Stimulated activated CD4-positive, alpha-beta T cell treated with anti-CD3 and anti-CD28 coated beads, Interleukin-15, amount 100 ng/mL, for 1 hour (primary cell): ENCODE measurements at regions not wholly inside any gene's neighbourhood (a gene's known extent, or its start where the extent isn't known, plus 50 kb on each side); places are given as distances from the start of the nearest gene placed in this dataset.

Experiments used
- DNase-seq, 2 donors: peaks; one replicate each; pipeline ENCODE4 v3.0.0-alpha.2; 2020; ENCODE audit warnings: low read depth in 1 of 2, low spot score in 1 of 2

- DNase-seq: no peak
Observed at GRCh38 chr18:51575171-51575570, 377.7 kb upstream of the MEX3C start.

DNA sequence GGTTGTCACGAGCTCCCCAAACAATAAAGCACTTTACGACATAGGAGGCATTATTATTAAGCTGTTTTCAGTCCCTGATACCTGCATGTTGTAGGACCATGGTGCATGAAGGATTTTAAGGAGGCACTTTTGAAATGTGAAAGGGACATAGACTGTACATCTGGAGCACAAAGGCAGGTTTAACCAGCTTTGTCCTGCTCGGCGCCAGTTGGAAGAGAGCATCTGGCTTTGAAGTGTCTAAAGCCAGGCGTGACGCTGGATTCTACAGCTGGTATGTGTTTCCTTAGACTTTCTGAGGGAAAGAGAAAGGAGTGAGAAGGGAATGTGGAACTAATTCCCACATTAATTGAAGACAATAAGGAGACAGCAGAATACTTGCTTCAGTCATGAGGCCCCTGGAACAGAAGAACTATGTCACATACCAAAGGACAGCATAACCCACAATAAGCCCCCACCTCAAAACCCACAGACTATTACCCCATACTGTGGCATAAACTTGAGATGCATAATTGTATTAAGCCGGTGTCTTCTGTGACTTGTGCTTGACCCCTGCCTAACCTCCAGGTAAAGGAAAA is 381.0 kb upstream of the MEX3C start:
- DNase-seq: no peak

DNA sequence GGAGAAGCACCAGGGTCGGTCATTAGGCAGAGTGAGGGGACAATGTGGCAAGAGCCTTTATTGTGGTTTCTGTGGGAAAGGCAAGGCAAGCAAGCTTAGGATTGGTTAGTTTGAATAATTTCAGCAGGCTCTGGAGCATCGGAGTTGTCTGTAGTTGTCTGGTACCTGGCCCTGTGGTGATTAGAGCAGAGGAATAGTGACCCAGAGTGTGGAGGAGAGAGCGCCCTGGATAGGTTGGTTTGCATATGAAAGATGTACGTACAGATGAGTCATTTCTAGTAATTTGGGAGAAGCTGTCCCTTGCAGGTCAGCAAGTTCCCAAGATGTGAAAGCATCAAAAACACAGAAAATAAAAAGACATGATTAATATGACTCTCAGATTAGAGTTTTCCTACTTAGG is 383.1 kb upstream of the MEX3C start:
- no peak for DNase-seq

GRCh38 chr18:51582551-51582950 is 385.1 kb upstream of the MEX3C start:
- no peak for DNase-seq

DNA sequence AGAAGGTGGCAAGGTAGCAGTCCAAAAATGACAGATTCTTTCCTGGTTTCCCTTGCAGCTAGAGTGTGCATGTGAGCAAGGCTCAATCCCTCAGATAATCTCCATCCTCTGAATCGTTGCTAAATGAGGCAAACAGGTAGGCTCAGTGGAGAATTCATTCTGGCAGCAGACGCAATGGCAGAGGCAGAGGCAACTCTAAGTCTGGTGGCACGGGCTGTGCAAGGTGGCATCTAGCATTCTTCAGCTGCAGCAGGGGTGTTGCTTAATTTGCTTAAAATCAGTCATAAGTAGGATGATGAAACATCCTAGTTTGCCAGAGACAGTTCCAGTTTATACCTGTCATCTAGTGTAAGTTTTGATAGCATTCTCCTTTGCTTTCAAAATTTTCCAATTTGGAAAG is 391.1 kb upstream of the MEX3C start:
- DNase-seq: no peak

- no peak for DNase-seq
Observed at GRCh38 chr18:51593931-51594330, 396.4 kb upstream of the MEX3C start.

GRCh38 chr18:51603111-51603510 is 405.6 kb upstream of the MEX3C start:
- no peak for DNase-seq

DNA sequence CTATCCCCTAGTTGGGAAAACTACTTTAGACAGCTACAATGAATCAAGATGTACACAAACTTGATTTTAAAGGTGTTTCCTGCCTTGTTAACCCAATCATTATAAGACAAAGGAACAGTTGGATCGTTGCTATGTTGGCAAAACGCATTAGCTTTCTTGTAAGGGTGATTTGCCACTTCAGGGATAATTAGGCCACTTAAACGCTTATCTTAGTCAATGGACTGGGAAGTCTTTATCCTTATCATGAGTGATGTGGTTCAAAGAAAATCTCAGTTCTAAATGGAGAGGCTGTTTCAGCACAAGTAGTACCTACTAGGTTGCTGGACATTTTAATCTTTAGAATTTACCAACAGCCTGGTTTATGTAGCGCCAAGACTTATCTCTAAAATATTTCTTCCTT is 406.1 kb upstream of the MEX3C start:
- DNase-seq: no peak

DNA sequence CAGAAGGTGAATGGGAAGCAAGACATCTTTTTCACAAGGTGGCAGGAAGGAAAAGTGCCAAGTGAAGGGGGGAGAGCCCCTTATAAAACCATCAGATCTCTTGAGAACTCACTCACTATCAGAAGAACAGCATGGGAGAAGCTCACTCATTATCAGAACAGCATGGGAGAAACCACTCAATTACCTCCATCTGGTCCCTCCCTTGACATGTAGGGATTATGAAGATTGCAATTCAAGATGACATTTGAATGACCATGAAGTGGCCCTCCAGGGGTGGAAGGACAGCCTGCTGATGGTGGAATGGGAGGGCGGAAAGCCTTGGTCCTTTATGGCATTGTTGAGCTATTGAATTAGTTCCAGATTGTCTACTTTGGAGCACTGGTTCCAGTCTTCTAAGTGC is 413.0 kb upstream of the MEX3C start:
- DNase-seq: no peak

DNA sequence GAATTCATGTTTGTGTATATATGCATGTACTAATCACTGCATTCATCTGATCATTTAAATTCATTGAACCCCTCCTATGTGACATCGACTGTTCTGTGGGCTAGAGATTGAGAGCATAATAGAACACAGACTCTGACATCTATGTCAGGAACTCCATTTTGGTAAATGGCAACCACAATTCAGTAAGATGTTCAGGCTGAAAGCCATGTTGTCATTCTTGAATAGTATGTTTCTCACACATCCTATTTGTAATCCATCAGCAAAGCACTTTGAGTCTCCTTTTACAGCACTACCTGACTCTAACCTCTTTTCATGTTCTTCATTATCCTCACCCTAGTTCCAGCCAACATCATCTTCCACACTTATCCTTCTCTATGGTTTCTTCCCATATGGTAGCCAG is 413.8 kb upstream of the MEX3C start:
- DNase-seq: no peak

DNA sequence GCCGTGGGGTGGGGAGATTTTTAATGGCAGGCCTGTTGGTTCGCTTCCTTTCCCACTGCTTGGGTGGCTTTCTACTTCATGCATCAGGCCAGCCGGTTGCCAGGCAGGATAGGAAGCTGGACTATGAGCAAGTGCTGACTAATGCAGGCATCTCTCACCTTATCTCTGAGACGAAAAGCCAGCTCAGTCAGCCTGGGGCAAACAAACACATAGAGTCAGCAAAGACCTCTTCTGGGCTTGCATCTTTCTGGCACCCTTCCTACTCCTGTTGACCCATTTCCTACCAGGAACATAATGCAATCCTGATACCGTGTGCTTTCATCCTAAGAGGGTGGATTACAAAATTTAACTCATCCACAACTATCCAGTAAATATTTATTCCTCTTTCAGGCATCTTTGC is 416.6 kb upstream of the MEX3C start:
- no peak for DNase-seq

DNA sequence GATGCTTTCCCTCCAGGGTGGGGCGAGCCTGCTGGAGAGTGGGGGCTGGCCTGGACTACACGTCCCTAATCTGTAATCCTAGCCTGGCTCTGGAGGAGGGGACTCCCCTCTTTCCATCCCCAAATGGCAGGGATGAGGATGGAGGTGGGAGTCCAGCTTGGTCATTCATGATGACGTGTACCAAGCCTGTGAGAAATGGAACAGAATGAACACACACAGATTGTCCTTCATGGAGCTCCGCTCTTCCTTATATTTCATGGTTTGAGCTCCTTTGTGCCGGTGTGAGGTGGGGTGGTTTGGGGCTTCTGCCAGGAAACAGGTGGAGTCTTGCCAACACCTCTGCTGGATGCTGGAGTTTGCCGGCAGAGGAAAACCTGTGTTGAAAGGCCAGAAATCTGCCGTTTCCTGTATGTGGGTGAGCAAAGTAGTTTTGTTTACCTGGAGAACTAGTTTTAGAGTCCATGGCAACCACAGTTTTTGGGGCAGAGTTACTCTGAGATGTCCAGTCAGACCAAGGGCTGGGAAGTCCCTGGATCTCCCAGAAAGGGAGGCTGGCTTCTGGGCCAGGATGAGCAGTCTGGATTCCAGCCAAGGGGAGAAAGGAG is 417.6 kb upstream of the MEX3C start:
- DNase-seq: no peak

- no peak for DNase-seq
Observed at GRCh38 chr18:51617167-51617566, 419.7 kb upstream of the MEX3C start.

GRCh38 chr18:51617572-51618260 is 420.2 kb upstream of the MEX3C start:
- DNase-seq: no peak

- no peak for DNase-seq
Observed at GRCh38 chr18:51619283-51619682, 421.8 kb upstream of the MEX3C start.

DNA sequence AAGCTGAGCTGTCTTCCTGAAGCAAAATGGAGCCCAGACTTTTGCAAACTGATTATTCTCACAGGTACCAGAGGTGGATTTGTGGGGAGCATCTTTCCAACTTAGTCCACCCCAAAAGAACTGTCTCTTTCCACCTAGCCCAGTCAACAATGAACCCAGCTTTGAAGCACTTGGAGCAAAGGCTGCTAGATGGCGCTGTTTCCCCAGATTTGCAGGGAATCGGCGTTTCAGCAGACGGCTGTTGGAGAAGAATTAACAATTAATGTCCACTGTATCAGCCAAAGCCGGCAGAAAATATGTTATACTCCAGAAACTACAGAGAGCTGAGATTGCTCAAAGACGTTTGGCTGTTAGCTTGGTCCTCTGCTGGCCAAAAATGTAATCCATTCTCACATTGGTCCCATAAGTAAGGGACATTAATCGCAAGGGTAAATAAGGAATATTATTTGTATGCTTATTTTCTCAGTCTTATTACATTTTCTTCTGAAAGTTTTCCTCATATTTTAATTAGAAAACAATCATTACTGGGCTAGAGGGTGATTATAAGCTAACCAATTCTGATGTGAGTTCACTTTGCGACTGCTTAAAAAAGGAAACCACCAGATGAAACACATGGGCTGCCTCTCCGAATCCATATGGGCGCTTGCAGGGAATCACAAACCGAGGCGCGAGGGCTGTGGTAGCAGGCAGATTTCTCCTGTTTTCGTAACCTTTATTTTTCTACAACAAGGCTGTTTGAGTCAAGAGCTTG is 423.8 kb upstream of the MEX3C start:
- no peak for DNase-seq

- DNase-seq: no peak
Observed at GRCh38 chr18:51621864-51622160, 424.3 kb upstream of the MEX3C start.

- no peak for DNase-seq
Observed at GRCh38 chr18:51622702-51623101, 425.2 kb upstream of the MEX3C start.

- no peak for DNase-seq
Observed at GRCh38 chr18:51623653-51624052, 426.2 kb upstream of the MEX3C start.

DNA sequence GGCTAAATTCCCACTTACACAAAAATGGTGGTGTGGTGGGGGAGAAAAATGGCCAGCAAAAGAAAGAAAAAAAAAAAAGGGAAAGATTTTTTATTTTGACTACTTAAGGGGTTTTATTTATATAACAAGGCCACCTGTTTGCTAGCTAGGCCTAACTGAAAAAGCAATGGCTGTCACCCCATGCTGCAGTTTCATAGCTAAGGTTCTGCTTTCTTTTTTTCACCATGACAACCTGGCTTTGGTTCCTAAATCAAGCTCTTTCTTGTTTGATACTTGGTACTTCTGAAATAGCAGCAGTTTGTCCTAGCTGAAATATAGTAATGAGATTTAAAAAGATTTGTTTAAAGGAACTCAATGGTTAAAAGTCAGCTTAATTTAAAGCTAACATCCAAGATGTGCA is 433.2 kb upstream of the MEX3C start:
- DNase-seq: no peak

DNA sequence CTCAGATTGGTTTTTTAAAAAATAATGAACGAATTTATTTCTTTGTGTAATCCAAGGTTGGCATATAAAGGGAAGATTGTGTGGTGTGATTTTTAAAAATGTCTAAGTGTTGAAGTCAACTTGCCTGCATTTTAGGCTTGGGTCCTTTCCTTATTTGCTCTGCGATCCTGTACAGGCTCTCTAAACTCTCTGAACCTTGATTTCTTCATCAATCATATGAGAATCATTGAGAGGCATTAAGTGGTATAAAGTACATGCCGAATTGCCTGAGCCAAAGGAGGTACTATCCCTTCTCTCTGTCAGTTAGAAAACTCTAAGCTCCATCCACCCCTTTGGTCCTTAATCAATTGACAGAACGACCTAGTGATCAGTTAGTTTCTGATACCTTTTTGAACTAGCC is 440.4 kb upstream of the MEX3C start:
- DNase-seq: no peak

DNA sequence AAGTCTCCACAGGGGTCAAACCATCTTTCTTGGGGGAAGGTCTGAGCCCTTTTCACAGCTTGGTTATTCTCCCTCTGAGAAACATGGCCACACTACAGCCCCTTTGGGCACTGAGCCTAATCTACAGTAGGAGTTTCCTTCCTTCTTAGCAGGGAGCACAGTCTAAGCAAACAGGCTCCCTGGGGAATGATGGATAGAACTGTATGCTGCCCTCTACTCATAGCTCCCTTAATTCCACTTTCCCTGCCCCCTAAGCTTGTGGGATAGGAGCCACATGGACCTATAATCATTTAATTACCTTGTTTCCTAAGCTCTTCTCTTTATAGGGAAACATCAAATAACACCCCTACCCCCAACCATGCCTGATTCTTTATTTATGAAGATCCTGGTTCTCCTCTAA is 442.1 kb upstream of the MEX3C start:
- DNase-seq: no peak
